ENCODE measurements at regions not wholly inside any gene's neighbourhood (a gene's known extent, or its start where the extent isn't known, plus 50 kb on each side); places are given as distances from the start of the nearest gene placed in this dataset.

- DNase-seq (ENCODE audit: low spot score): no peak
Observed at GRCh38 chr16:6144463-6144862, 1046.9 kb upstream of the EEF2KMT start.

GRCh38 chr16:6143020-6143419 is 1045.4 kb upstream of the EEF2KMT start:
- peak; percentile 34 for DNase-seq (ENCODE audit: low spot score)

- DNase-seq (ENCODE audit: low spot score): no peak
Observed at GRCh38 chr16:6133009-6133557, 1035.5 kb upstream of the EEF2KMT start.

GRCh38 chr16:6132121-6132520 is 1034.5 kb upstream of the EEF2KMT start:
- DNase-seq (ENCODE audit: low spot score): no peak

- DNase-seq (ENCODE audit: low spot score): no peak
Observed at GRCh38 chr16:6131526-6132050, 1034.0 kb upstream of the EEF2KMT start.

- DNase-seq (ENCODE audit: low spot score): no peak
Observed at GRCh38 chr16:6125483-6126259, 1028.1 kb upstream of the EEF2KMT start.

- no peak for DNase-seq (ENCODE audit: low spot score)
Observed at GRCh38 chr16:6124136-6124535, 1026.5 kb upstream of the EEF2KMT start.

- no peak for DNase-seq (ENCODE audit: low spot score)
Observed at GRCh38 chr16:6122401-6122800, 1024.8 kb upstream of the EEF2KMT start.

GRCh38 chr16:6114691-6115090 is 1017.1 kb upstream of the EEF2KMT start:
- DNase-seq (ENCODE audit: low spot score): no peak

GRCh38 chr16:6113749-6114148 is 1016.2 kb upstream of the EEF2KMT start:
- DNase-seq (ENCODE audit: low spot score): no peak

- no peak for DNase-seq (ENCODE audit: low spot score)
Observed at GRCh38 chr16:6112700-6113099, 1015.1 kb upstream of the EEF2KMT start.

- no peak for DNase-seq (ENCODE audit: low spot score)
Observed at GRCh38 chr16:6111390-6111789, 1013.8 kb upstream of the EEF2KMT start.

GRCh38 chr16:6110346-6110745 is 1012.8 kb upstream of the EEF2KMT start:
- DNase-seq (ENCODE audit: low spot score): no peak

GRCh38 chr16:6106061-6106460 is 1008.5 kb upstream of the EEF2KMT start:
- DNase-seq (ENCODE audit: low spot score): no peak

GRCh38 chr16:6105115-6105514 is 1007.5 kb upstream of the EEF2KMT start:
- DNase-seq (ENCODE audit: low spot score): no peak

- no peak for DNase-seq (ENCODE audit: low spot score)
Observed at GRCh38 chr16:6104428-6104827, 1006.8 kb upstream of the EEF2KMT start.

GRCh38 chr16:6103561-6103960 is 1006.0 kb upstream of the EEF2KMT start:
- no peak for DNase-seq (ENCODE audit: low spot score)

GRCh38 chr16:6099102-6099501 is 1001.5 kb upstream of the EEF2KMT start:
- DNase-seq (ENCODE audit: low spot score): no peak

GRCh38 chr16:6096931-6097670 is 999.5 kb upstream of the EEF2KMT start:
- no peak for DNase-seq (ENCODE audit: low spot score)

GRCh38 chr16:6095414-6095813 is 997.8 kb upstream of the EEF2KMT start:
- no peak for DNase-seq (ENCODE audit: low spot score)

GRCh38 chr16:6091021-6091420 is 993.4 kb upstream of the EEF2KMT start:
- no peak for DNase-seq (ENCODE audit: low spot score)

GRCh38 chr16:6081320-6081976 is 983.9 kb upstream of the EEF2KMT start:
- DNase-seq (ENCODE audit: low spot score): peak; percentile 70
